IMR-90 (cell line): ENCODE measurements at regions not wholly inside any gene's neighbourhood (a gene's known extent, or its start where the extent isn't known, plus 50 kb on each side); places are given as distances from the start of the nearest gene placed in this dataset.

ENCODE experiments used
- ATAC-seq: fragments of 200-7000 bp; cut with Tn5 transposase; 2 replicates; pipeline ENCODE4 v1.9.1; 2020; ENCODE audit warnings: low read depth, mild to moderate bottlenecking, moderate library complexity
- BruUV-seq: library from RNA; stranded (reverse); fragments of 400-500 nt; replicated peaks from 2 replicates; lab custom pipeline; 2021; lab: Mats Ljungman, UMichigan
- CTCF ChIA-PET: fragments of 300-600 bp; formaldehyde crosslinking; extraction: SDS; loops from one replicate; lab custom pipeline; 2021; ENCODE audit warnings: antibody characterized with exemption; lab: Yijun Ruan, JAX
- POLR2A ChIA-PET: fragments of 300-600 bp; sonication (Branson Sonifier 250); formaldehyde crosslinking; loops from one replicate; lab custom pipeline; 2022; ENCODE audit warnings: antibody characterized with exemption; ENCODE audit not compliant: unreplicated experiment; lab: Charles Lee
- DNase-seq: peaks from one replicate; pipeline ENCODE4 v3.0.0; 2013
- H2AFZ ChIP-seq: replicated peaks from 2 replicates; pipeline ENCODE3; 2013; ENCODE audit warnings: low read length, mild to moderate bottlenecking; ENCODE audit not compliant: poor library complexity
- H2AK5ac ChIP-seq: 2 replicates; pipeline ENCODE4 v1.6.1; 2013; ENCODE audit warnings: low read depth, low read length, inconsistent platforms
- H2AK9ac ChIP-seq: replicated peaks from 2 replicates; pipeline ENCODE3; 2013; ENCODE audit warnings: mild to moderate bottlenecking, low read depth, low read length, moderate library complexity; ENCODE audit not compliant: poor library complexity
- H2BK120ac ChIP-seq: 2 replicates; pipeline ENCODE4 v1.6.1; 2013; ENCODE audit warnings: low read depth, low read length, inconsistent platforms
- H2BK15ac ChIP-seq: 3 replicates; pipeline ENCODE4 v1.6.1; 2013; ENCODE audit warnings: low read depth, low read length, inconsistent platforms
- H2BK20ac ChIP-seq: 2 replicates; pipeline ENCODE4 v1.6.1; 2013; ENCODE audit warnings: low read depth, mild to moderate bottlenecking, inconsistent platforms, low read length, moderate library complexity
- H2BK5ac ChIP-seq: 2 replicates; pipeline ENCODE4 v1.6.1; 2013; ENCODE audit warnings: mild to moderate bottlenecking, low read depth, low read length, inconsistent platforms; ENCODE audit not compliant: poor library complexity, severe bottlenecking
- H3K14ac ChIP-seq: replicated peaks from 2 replicates; pipeline ENCODE4 v1.6.1; 2013; ENCODE audit warnings: low read depth, low read length, inconsistent platforms
- H3K18ac ChIP-seq: 2 replicates; pipeline ENCODE4 v1.6.1; 2013; ENCODE audit warnings: low read depth, low read length, control low read depth
- H3K23ac ChIP-seq: 2 replicates; pipeline ENCODE4 v1.6.1; 2013; ENCODE audit warnings: low read depth, low read length, inconsistent platforms
- H3K27ac ChIP-seq: 2 replicates; pipeline ENCODE4 v1.5.1; 2013; ENCODE audit warnings: mild to moderate bottlenecking, control low read depth, low read length; ENCODE audit not compliant: insufficient read depth
- H3K27me3 ChIP-seq: 2 replicates; pipeline ENCODE4 v1.6.1; 2013; ENCODE audit warnings: low read length; ENCODE audit not compliant: control insufficient read depth, insufficient read depth
- H3K36me3 ChIP-seq: 2 replicates; pipeline ENCODE4 v1.6.1; 2013; ENCODE audit warnings: low read length, mixed read lengths; ENCODE audit not compliant: control insufficient read depth, insufficient read depth
- H3K4ac ChIP-seq: 2 replicates; pipeline ENCODE4 v1.6.1; 2013; ENCODE audit warnings: low read depth, low read length, inconsistent platforms
- H3K4me1 ChIP-seq: 2 replicates; pipeline ENCODE4 v1.6.1; 2013; ENCODE audit warnings: low read length, mixed read lengths; ENCODE audit not compliant: control insufficient read depth, insufficient read depth
- H3K4me2 ChIP-seq: 2 replicates; pipeline ENCODE4 v1.6.1; 2013; ENCODE audit warnings: low read depth, mild to moderate bottlenecking, control low read depth, low read length, moderate library complexity
- H3K4me3 ChIP-seq: 2 replicates; pipeline ENCODE4 v1.5.1; 2013; ENCODE audit warnings: low read depth, mild to moderate bottlenecking, control low read depth, low read length, moderate library complexity; ENCODE audit not compliant: insufficient read depth
- H3K56ac ChIP-seq: 2 replicates; pipeline ENCODE4 v1.6.1; 2013; ENCODE audit warnings: low read length, inconsistent platforms; ENCODE audit not compliant: insufficient read depth; ENCODE audit errors: extremely low read depth
- H3K79me1 ChIP-seq, 2 experiments: 2 replicates each; pipeline ENCODE4 v1.6.1; 2013; ENCODE audit warnings: low read length in 2 of 2, inconsistent platforms in 1 of 2, low read depth in 1 of 2
- H3K9ac ChIP-seq: 2 replicates; pipeline ENCODE4 v1.6.1; 2013; ENCODE audit warnings: low read depth, low read length, control low read depth
- H3K9me1 ChIP-seq: 2 replicates; pipeline ENCODE4 v1.6.1; 2013; ENCODE audit warnings: low read length, inconsistent platforms; ENCODE audit not compliant: insufficient read depth
- H3K9me3 ChIP-seq: 2 replicates; pipeline ENCODE4 v1.6.1; 2013; ENCODE audit warnings: low read length; ENCODE audit not compliant: control insufficient read depth, insufficient read depth
- H4K20me1 ChIP-seq: 2 replicates; pipeline ENCODE4 v1.6.1; 2013; ENCODE audit warnings: low read length, inconsistent platforms; ENCODE audit not compliant: insufficient read depth
- H4K5ac ChIP-seq: 2 replicates; pipeline ENCODE4 v1.6.1; 2013; ENCODE audit warnings: mild to moderate bottlenecking, low read depth, low read length, control low read depth
- H4K8ac ChIP-seq, 2 experiments: 2 replicates each; pipeline ENCODE4 v1.6.1; 2013; ENCODE audit warnings: low read depth in 2 of 2, low read length in 2 of 2, control low read depth in 1 of 2, inconsistent platforms in 1 of 2
- H4K91ac ChIP-seq: 2 replicates; pipeline ENCODE4 v1.6.1; 2013; ENCODE audit warnings: low read depth, low read length, inconsistent platforms; ENCODE audit not compliant: insufficient read depth
- BHLHE40 ChIP-seq: fragments of 150-350 bp; IDR thresholded peaks from 2 replicates; pipeline ENCODE4 v1.6.1; 2016; ENCODE audit warnings: mild to moderate bottlenecking, low read depth, low read length
- CEBPB ChIP-seq: IDR thresholded peaks from 2 replicates; pipeline ENCODE4 v1.6.1; 2012; ENCODE audit warnings: low read depth, low read length, improper control_type of control experiment
- FOS ChIP-seq: fragments of 150-350 bp; IDR thresholded peaks from 2 replicates; pipeline ENCODE4 v1.6.1; 2016; ENCODE audit warnings: low read depth, low read length
- MAFK ChIP-seq: IDR thresholded peaks from 2 replicates; pipeline ENCODE4 v1.6.1; 2012; ENCODE audit warnings: low read depth, low read length, improper control_type of control experiment
- MXI1 ChIP-seq: IDR thresholded peaks from 2 replicates; pipeline ENCODE4 v1.6.1; 2012; ENCODE audit warnings: low read depth, mild to moderate bottlenecking, low read length, moderate library complexity, borderline replicate concordance
- NFE2L2 ChIP-seq: fragments of 150-350 bp; IDR thresholded peaks from 2 replicates; pipeline ENCODE4 v1.6.1; 2016; ENCODE audit warnings: low read depth, mild to moderate bottlenecking, low read length
- POLR2A ChIP-seq: IDR thresholded peaks from 2 replicates; pipeline ENCODE4 v1.6.1; 2012; ENCODE audit warnings: mild to moderate bottlenecking, low read depth, low read length
- RAD21 ChIP-seq: IDR thresholded peaks from 2 replicates; pipeline ENCODE4 v1.6.1; 2012; ENCODE audit warnings: low read length, improper control_type of control experiment
- RCOR1 ChIP-seq: IDR thresholded peaks from 2 replicates; pipeline ENCODE4 v1.6.1; 2012; ENCODE audit warnings: mild to moderate bottlenecking, low read length, improper control_type of control experiment; ENCODE audit not compliant: insufficient replicate concordance
- SMC3 ChIP-seq: fragments of 150-350 bp; IDR thresholded peaks from 2 replicates; pipeline ENCODE4 v1.6.1; 2016; ENCODE audit warnings: low read depth, mild to moderate bottlenecking, antibody characterized with exemption, low read length, moderate library complexity
- USF2 ChIP-seq: fragments of 150-350 bp; IDR thresholded peaks from 2 replicates; pipeline ENCODE4 v1.6.1; 2017; ENCODE audit warnings: mild to moderate bottlenecking, antibody characterized with exemption, low read length, low read depth
- WGBS, 2 experiments: methylation state at CpG; one replicate each; pipeline versions ENCODE4 v1.1.5 to v1.1.7; 2013; ENCODE audit warnings: missing lambda C conversion rate in 2 of 2; ENCODE audit not compliant: insufficient read length in 1 of 2; ENCODE audit errors: extremely low coverage in 2 of 2; 5-methylcytosine and 5-hydroxymethylcytosine counted together
- dilution Hi-C: fragments of 300-500 bp; cut with HindIII; formaldehyde crosslinking; loops from one replicate; pipeline ENCODE4 v1.14.3; 2018; ENCODE audit warnings: low sequenced_read_pairs; ENCODE audit not compliant: unreplicated experiment
- in situ Hi-C: fragments of 300-500 bp; cut with MboI; formaldehyde crosslinking; loops from 3 replicates; pipeline ENCODE4 v1.14.3; 2019; ENCODE audit warnings: low sequenced_read_pairs, inconsistent platforms, mixed read lengths
- intact Hi-C: fragments of 100-400 bp; cut with micrococcal nuclease; formaldehyde crosslinking; loops from 2 replicates; pipeline ENCODE4 v1.10.0; 2022

GRCh38 chr22:34102633-34103032, 182.4 kb upstream of the LARGE1 start:
- dilution Hi-C loops (no loop called here), intact Hi-C loops (no loop called here), in situ Hi-C loops (no loop called here)
- Histone ChIP-seq H3K23ac (no peak overlapping the region), H3K79me1 (no peaks in the 10 kb centered on the region), H4K5ac (no peak overlapping the region), H2BK120ac (no peak overlapping the region), H3K4ac (no peak overlapping the region), H3K27ac (no peak overlapping the region), H4K8ac (no peak overlapping the region), H2AK9ac (no peak overlapping the region), H3K56ac (no peak overlapping the region), H2BK20ac (no peak overlapping the region), H4K91ac (no peak overlapping the region), H3K4me1 (no peaks in the 10 kb centered on the region), H3K14ac (no peak overlapping the region), H2BK15ac (no peak overlapping the region), H2AFZ (no peak overlapping the region), H2AK5ac (no peak overlapping the region), H3K9ac (no peak overlapping the region), H3K9me3 (peaks cover 31% of the 10 kb centered on the region), H3K18ac (no peak overlapping the region), H3K36me3 (no peaks in the 10 kb centered on the region), H3K4me3 (no peak overlapping the region), H3K27me3 (no peaks in the 10 kb centered on the region), H2BK5ac (no peak overlapping the region), H3K4me2 (no peak overlapping the region), H3K9me1 (no peaks in the 10 kb centered on the region), H4K20me1 (no peaks in the 10 kb centered on the region)
- POLR2A ChIA-PET = no interaction called here
- no TSS peak for BruUV-seq
- no peak for TF ChIP-seq SMC3
- no peak for TF ChIP-seq FOS
- TF ChIP-seq POLR2A = no peak
- no peak for TF ChIP-seq MAFK
- no peak for TF ChIP-seq NFE2L2
- no peak for TF ChIP-seq MXI1
- no peak for TF ChIP-seq USF2
- no peak for TF ChIP-seq CEBPB
- no peak for TF ChIP-seq RCOR1
- TF ChIP-seq RAD21 = no peak
- no peak for TF ChIP-seq BHLHE40
- CTCF ChIA-PET = no interaction called here
- DNase-seq = no peak
- ATAC-seq = no peak
- no CpG with 5 or more reads among the region's 5 CpGs for WGBS, 2 experiments
